Endometrial microvascular endothelial cells (primary cell): ENCODE measurements at regions not wholly inside any gene's neighbourhood (a gene's known extent, or its start where the extent isn't known, plus 50 kb on each side); places are given as distances from the start of the nearest gene placed in this dataset.

Experiments used
- in situ Hi-C: cut with HindIII; loops from 2 replicates; pipeline ENCODE4 v1.10.0; 2017; ENCODE audit warnings: low sequenced_read_pairs, low pct_unique_long_range_greater_than_20kb; ENCODE audit errors: inconsistent ontology term

GRCh38 chr10:124225029-124225466 is 131.7 kb upstream of the CHST15 start:
- in situ Hi-C loops: no loop called here

GRCh38 chr10:124224331-124225028 is 131.1 kb upstream of the CHST15 start:
- in situ Hi-C loops: no loop called here

GRCh38 chr10:124223711-124224085 is 130.3 kb upstream of the CHST15 start:
- in situ Hi-C loops: no loop called here

GRCh38 chr10:124222988-124223710 is 129.8 kb upstream of the CHST15 start:
- in situ Hi-C loops: no loop called here

GRCh38 chr10:124222318-124222987 is 129.1 kb upstream of the CHST15 start:
- in situ Hi-C loops: no loop called here

GRCh38 chr10:124221356-124222317 is 128.2 kb upstream of the CHST15 start:
- in situ Hi-C loops: no loop called here

- in situ Hi-C loops: no loop called here
Measured at GRCh38 chr10:124220971-124221355, 127.6 kb upstream of the CHST15 start.

GRCh38 chr10:124220547-124220946 is 127.1 kb upstream of the CHST15 start:
- in situ Hi-C loops: no loop called here

- in situ Hi-C loops: no loop called here
Measured at GRCh38 chr10:124219655-124220054, 126.3 kb upstream of the CHST15 start.

- in situ Hi-C loops: no loop called here
Measured at GRCh38 chr10:124219062-124219461, 125.7 kb upstream of the CHST15 start.

GRCh38 chr10:124217906-124218804 is 124.8 kb upstream of the CHST15 start:
- in situ Hi-C loops: no loop called here

- in situ Hi-C loops: no loop called here
Measured at GRCh38 chr10:124217031-124217430, 123.6 kb upstream of the CHST15 start.

- in situ Hi-C loops: no loop called here
Measured at GRCh38 chr10:124214610-124215375, 121.4 kb upstream of the CHST15 start.

- in situ Hi-C loops: no loop called here
Measured at GRCh38 chr10:124213899-124214510, 120.6 kb upstream of the CHST15 start.

GRCh38 chr10:124213471-124213870 is 120.1 kb upstream of the CHST15 start:
- in situ Hi-C loops: no loop called here

- in situ Hi-C loops: no loop called here
Measured at GRCh38 chr10:124212702-124213101, 119.3 kb upstream of the CHST15 start.

- in situ Hi-C loops: no loop called here
Measured at GRCh38 chr10:124211921-124212320, 118.5 kb upstream of the CHST15 start.
